ENCODE measurements at regions not wholly inside any gene's neighbourhood (a gene's known extent, or its start where the extent isn't known, plus 50 kb on each side); places are given as distances from the start of the nearest gene placed in this dataset.

- TF ChIP-seq ZNF350 (tag by site-specific recombination; IDR thresholded peaks at IDR 0.05) (no peak), ZNF558 (tag by site-specific recombination; IDR thresholded peaks at IDR 0.05) (no peak), ATF2 (tag by site-specific recombination; IDR thresholded peaks at IDR 0.05; ENCODE audit: low read depth) (no peak), ZBTB11 (tag by site-specific recombination; conservative IDR thresholded peaks at IDR 0.05; ENCODE audit: low read depth) (no peak), ZNF121 (tag by site-specific recombination; IDR thresholded peaks at IDR 0.05) (no peak), CTCF (tag by site-specific recombination; IDR thresholded peaks at IDR 0.05) (no peak), ZNF664 (tag by site-specific recombination; IDR thresholded peaks at IDR 0.05) (no peak), ZNF2 (tag by site-specific recombination; IDR thresholded peaks at IDR 0.05) (no peak), SP2 (tag by site-specific recombination; IDR thresholded peaks at IDR 0.05) (no peak)
Observed at GRCh38 chr4:158966091-158966490, 136.8 kb upstream of the RAPGEF2 start.
